ENCODE measurements at regions not wholly inside any gene's neighbourhood (a gene's known extent, or its start where the extent isn't known, plus 50 kb on each side); places are given as distances from the start of the nearest gene placed in this dataset.

GRCh38 chr1:228997721-228998144, 262.5 kb downstream of the RHOU start:
- H3K27ac ChIP-seq: no peak overlapping the region
- TF ChIP-seq ZFX (IDR thresholded peaks at IDR 0.05) (no peak), CTCF (conservative IDR thresholded peaks at IDR 0.05) (no peak)

GRCh38 chr1:228998179-228998578, 262.9 kb downstream of the RHOU start:
- no peak overlapping the region for H3K27ac ChIP-seq
- TF ChIP-seq ZFX (IDR thresholded peaks at IDR 0.05): no peak
- no peak for TF ChIP-seq CTCF (conservative IDR thresholded peaks at IDR 0.05)

- no peak overlapping the region for H3K27ac ChIP-seq
- no peak for TF ChIP-seq CTCF (conservative IDR thresholded peaks at IDR 0.05)
- no peak for TF ChIP-seq ZFX (IDR thresholded peaks at IDR 0.05)
Observed at GRCh38 chr1:228999446-229000170, 264.3 kb downstream of the RHOU start.

- H3K27ac ChIP-seq: no peak overlapping the region
- TF ChIP-seq ZFX (IDR thresholded peaks at IDR 0.05): no peak
- TF ChIP-seq CTCF (conservative IDR thresholded peaks at IDR 0.05): no peak
Observed at GRCh38 chr1:229000187-229000586, 264.9 kb downstream of the RHOU start.

- H3K27ac ChIP-seq: no peak overlapping the region
Observed at GRCh38 chr1:229001467-229002011, 266.3 kb downstream of the RHOU start.

GRCh38 chr1:229002037-229002436, 266.8 kb downstream of the RHOU start:
- no peak for TF ChIP-seq ZFX (IDR thresholded peaks at IDR 0.05)
- no peak for TF ChIP-seq CTCF (conservative IDR thresholded peaks at IDR 0.05)
- H3K27ac ChIP-seq: no peak overlapping the region

More at GRCh38 chr1:229001467-229002011, 266.3 kb downstream of the RHOU start:
- TF ChIP-seq ZFX (IDR thresholded peaks at IDR 0.05): no peak
- no peak for TF ChIP-seq CTCF (conservative IDR thresholded peaks at IDR 0.05)

- H3K27ac ChIP-seq: no peak overlapping the region
- no peak for TF ChIP-seq CTCF (conservative IDR thresholded peaks at IDR 0.05)
Observed at GRCh38 chr1:229002451-229002960, 267.2 kb downstream of the RHOU start.

Data from C4-2B (cell line).